Kidney (tissue), 13 donors: ENCODE measurements at regions not wholly inside any gene's neighbourhood (a gene's known extent, or its start where the extent isn't known, plus 50 kb on each side); places are given as distances from the start of the nearest gene placed in this dataset.

Experiments
- DNase-seq, 5 donors: peaks; one replicate each; pipeline ENCODE4 v3.0.0-alpha.2; 2013 to 2020
- FAIRE-seq: peaks from 2 replicates; lab custom pipeline; 2012; peaks lifted over from hg19 to GRCh38; lab: Jason Lieb, UNC
- H3K27ac ChIP-seq, 2 donors: one replicate each; pipeline ENCODE4 v1.7.0; 2013; ENCODE audit warnings: low read depth in 2 of 2, low read length in 2 of 2, inconsistent platforms in 1 of 2
- H3K27me3 ChIP-seq: one replicate; pipeline ENCODE4 v1.7.1; 2013; ENCODE audit warnings: low read length, inconsistent platforms; ENCODE audit not compliant: control insufficient read depth, insufficient read depth
- H3K36me3 ChIP-seq, 3 donors: one replicate each; pipeline versions ENCODE4 v1.7.0 to v1.7.1; 2013; ENCODE audit warnings: low read length in 3 of 3, control low read depth in 1 of 3, inconsistent platforms in 1 of 3; ENCODE audit not compliant: insufficient read depth in 3 of 3, control insufficient read depth in 2 of 3
- H3K4me1 ChIP-seq, 3 donors: one replicate each; pipeline versions ENCODE4 v1.7.0 to v1.7.1; 2013; ENCODE audit warnings: low read length in 3 of 3, inconsistent platforms in 1 of 3, low read depth in 1 of 3; ENCODE audit not compliant: control insufficient read depth in 2 of 3, insufficient read depth in 2 of 3
- H3K4me3 ChIP-seq, 3 donors: one replicate each; pipeline versions ENCODE4 v1.7.0 to v1.8.1; 2013; ENCODE audit warnings: low read length in 3 of 3, control low read depth in 1 of 3, inconsistent platforms in 1 of 3
- H3K9ac ChIP-seq, 3 donors: one replicate each; pipeline versions ENCODE4 v1.7.0 to v1.7.1; 2013; ENCODE audit warnings: low read length in 3 of 3, control low read depth in 1 of 3, inconsistent platforms in 1 of 3
- H3K9me3 ChIP-seq, 3 donors: one replicate each; pipeline versions ENCODE4 v1.7.0 to v1.7.1; 2013; ENCODE audit warnings: low read length in 3 of 3, control low read depth in 1 of 3, inconsistent platforms in 1 of 3; ENCODE audit not compliant: control insufficient read depth in 2 of 3, insufficient read depth in 1 of 3
- CTCF ChIP-seq: IDR thresholded peaks from 3 replicates; pipeline ENCODE4 v1.5.1; 2012; ENCODE audit warnings: mild to moderate bottlenecking, moderate library complexity, borderline replicate concordance; ENCODE audit not compliant: insufficient read depth; ENCODE audit errors: extremely low read depth
- intact Hi-C: fragments of 100-400 bp; cut with DNase I; formaldehyde crosslinking; loops from one replicate; pipeline ENCODE4 v1.11.1; 2022
- donor health status: control.
- donor health status: control.
- donor health status: control.
- donor health status: control.
- donor health status: control.
- donor health status: DM: yes; HTN: yes; CAD: no.
- donor health status: Normal renal cell carcinoma (clear cell type).

GRCh38 chr9:107175816-107176435 is 107.2 kb upstream of the RAD23B start:
- Histone ChIP-seq H3K36me3 (no peaks in the 10 kb centered on the region), H3K4me1 (no peaks in the 10 kb centered on the region), H3K9me3 (no peaks in the 10 kb centered on the region), H3K27me3 (no peaks in the 10 kb centered on the region), H3K4me3 (no peak overlapping the region), H3K27ac (no peak overlapping the region), H3K9ac (no peak overlapping the region)
- DNase-seq = no peak
- no peak for TF ChIP-seq CTCF
- intact Hi-C loops = no loop called here
- no peak for FAIRE-seq

GRCh38 chr9:107176436-107177151 is 106.5 kb upstream of the RAD23B start:
- DNase-seq (peak in 2 of 5 donors; percentile 27 to 60), FAIRE-seq (no peak)
- no peaks in the 10 kb centered on the region for H3K4me1 ChIP-seq
- no peak overlapping the region for H3K9ac ChIP-seq
- H3K4me3 ChIP-seq = no peak overlapping the region
- no peaks in the 10 kb centered on the region for H3K27me3 ChIP-seq
- no peak overlapping the region for H3K27ac ChIP-seq
- H3K9me3 ChIP-seq = no peaks in the 10 kb centered on the region
- intact Hi-C loops = no loop called here
- H3K36me3 ChIP-seq = no peaks in the 10 kb centered on the region
- no peak for TF ChIP-seq CTCF

GRCh38 chr9:107177243-107177839 is 105.7 kb upstream of the RAD23B start:
- H3K4me1 ChIP-seq = no peaks in the 10 kb centered on the region
- H3K9me3 ChIP-seq = no peaks in the 10 kb centered on the region
- no peaks in the 10 kb centered on the region for H3K36me3 ChIP-seq
- no peak for TF ChIP-seq CTCF
- DNase-seq (no peak), FAIRE-seq (no peak)
- no peak overlapping the region for H3K27ac ChIP-seq
- no peak overlapping the region for H3K4me3 ChIP-seq
- no peaks in the 10 kb centered on the region for H3K27me3 ChIP-seq
- intact Hi-C loops = no loop called here
- H3K9ac ChIP-seq = no peak overlapping the region
